HG03558 (cell line): ENCODE measurements at regions not wholly inside any gene's neighbourhood (a gene's known extent, or its start where the extent isn't known, plus 50 kb on each side); places are given as distances from the start of the nearest gene placed in this dataset.
"Not testable (repeated sequence)": the region's sequence is repeated elsewhere in the genome, so short reads cannot be mapped to it uniquely, and the experiment has no call there.

Source experiments
- ATAC-seq: cut with Tn5 transposase; IDR thresholded peaks from one replicate; pipeline ENCODE4 v1.9.1; 2021; ENCODE audit warnings: moderate number of reproducible peaks; ENCODE audit not compliant: unreplicated experiment; ENCODE audit errors: extremely low read depth

GRCh38 chr5:92863666-92864065, 717.4 kb downstream of the NR2F1-AS1 start:
- no peak for ATAC-seq

DNA sequence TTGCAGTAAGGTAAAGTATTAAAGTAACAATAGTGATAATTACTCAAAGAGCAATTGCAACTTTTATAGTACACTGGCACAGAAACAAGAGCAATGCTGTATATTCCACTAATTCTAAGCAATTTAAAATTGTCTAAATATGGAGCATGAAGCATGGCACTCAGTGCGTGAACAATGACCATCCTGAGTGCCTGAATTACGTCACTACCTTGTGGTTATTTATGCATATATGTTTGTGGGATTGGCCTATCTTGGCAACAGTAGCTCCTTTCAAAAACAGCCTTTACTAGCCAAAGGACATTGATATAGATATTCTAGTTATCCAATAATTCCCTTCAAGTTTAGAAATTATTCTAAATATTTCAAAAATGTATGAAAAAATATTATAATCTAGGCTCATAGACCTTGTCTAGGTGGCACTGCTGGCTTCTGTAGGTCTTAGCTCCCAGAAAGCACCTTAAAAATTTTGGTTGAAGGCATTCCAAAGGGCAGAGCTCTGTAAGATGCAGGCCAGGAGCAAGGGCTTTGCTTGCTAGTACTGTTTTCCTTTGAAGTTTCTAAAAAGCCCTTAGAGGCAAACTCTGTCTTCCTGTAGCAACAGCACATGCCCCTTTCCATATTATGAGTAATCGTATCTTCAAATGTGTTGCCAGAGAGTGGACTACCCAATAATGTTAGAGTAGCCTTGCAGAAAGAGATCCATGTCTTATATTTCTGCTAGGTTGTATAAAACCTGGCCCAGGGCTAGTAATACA, 719.3 kb downstream of the NR2F1-AS1 start:
- no peak for ATAC-seq

DNA sequence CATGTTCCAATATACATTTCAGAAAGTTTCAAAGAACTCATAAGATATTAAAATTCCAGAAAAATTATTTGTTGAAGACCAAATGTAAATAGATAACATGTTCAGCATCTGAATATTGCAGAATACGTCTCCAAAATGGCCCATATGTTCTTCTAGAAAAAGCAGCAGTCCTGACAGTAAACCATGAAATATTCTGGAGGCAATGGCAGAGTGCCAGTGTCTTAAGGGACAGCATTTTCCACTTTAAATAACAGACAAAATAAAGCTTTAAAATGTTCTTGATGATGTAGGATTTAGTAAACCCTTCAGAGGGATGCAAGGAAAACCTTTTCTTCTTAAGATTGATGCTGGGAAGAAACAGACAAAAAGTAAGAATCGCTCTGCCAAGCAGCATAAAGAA, 721.0 kb downstream of the NR2F1-AS1 start:
- no peak for ATAC-seq

GRCh38 chr5:92852219-92852618, 728.8 kb downstream of the NR2F1-AS1 start:
- no peak for ATAC-seq

DNA sequence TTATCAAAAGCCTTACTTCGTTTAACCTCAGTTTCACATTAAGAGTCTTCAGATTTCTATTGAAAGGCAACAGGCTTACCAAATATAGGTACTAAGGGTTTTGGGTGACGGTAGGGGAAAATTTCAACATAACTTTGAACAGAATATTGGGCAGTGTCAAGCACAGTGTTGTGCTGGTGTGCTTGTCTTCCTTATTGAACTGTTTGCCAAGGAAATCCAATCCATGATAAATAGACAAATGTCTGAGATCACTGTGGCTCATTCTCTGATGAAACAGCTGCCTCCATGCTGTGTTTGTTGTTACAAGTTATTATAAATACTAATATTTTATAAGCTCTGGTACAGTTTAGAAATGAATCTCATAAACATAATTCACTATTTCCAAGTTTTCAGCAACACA, 730.1 kb downstream of the NR2F1-AS1 start:
- ATAC-seq = no peak

- no peak for ATAC-seq
Observed at GRCh38 chr5:92849756-92850155, 731.3 kb downstream of the NR2F1-AS1 start.

DNA sequence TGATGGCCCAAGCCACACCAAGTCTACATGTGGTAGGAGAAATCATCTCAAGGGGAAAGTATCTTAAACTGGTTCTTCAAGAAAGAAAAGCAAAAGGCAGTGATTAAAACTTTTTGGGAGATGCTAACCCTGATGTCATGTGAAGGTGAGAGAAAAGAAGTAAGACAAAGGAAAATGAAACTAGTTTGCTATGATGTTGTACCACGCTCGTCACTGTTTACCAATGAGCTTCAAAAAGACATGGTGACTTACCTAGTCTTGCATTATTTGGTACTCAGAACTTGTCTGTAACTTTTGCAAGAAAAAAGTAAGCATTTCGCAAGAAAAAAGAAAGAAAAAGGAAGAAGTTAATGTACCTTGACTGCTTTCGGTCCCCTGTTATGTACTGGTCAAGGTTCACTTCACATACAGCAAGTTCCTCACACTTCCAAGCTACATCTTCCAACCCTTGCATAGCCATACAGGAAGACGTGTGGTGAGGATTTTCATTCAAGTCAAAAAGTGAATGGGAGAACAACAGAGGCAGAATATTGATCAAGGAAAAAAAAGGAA, 739.3 kb downstream of the NR2F1-AS1 start:
- no peak for ATAC-seq

- no peak for ATAC-seq
Observed at GRCh38 chr5:92838253-92838652, 742.8 kb downstream of the NR2F1-AS1 start.

- ATAC-seq = no peak
Observed at GRCh38 chr5:92836855-92837755, 743.9 kb downstream of the NR2F1-AS1 start.

DNA sequence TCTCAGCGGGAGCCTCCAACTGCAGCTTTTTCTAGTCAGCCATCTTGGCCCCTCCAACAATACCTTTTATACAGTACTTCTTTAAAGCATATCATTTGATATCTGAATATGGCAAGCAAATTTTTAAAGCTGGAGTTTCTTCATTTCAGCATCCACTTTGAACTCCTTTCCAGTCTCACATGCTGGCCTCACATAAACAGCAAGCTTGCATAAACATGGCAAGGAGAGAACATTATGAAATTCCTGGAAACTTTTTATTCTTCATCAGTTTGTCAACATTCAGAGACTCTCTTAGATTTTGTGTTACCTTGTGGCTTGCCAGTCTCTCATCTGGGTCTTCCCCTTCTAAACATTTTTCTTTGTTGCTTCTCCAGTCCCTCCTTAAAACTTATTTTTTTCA, 745.3 kb downstream of the NR2F1-AS1 start:
- no peak for ATAC-seq

GRCh38 chr5:92823551-92823950, 757.5 kb downstream of the NR2F1-AS1 start:
- not testable (repeated sequence) for ATAC-seq

GRCh38 chr5:92822183-92822582, 758.8 kb downstream of the NR2F1-AS1 start:
- no peak for ATAC-seq

- no peak for ATAC-seq
Observed at GRCh38 chr5:92809855-92810465, 771.1 kb downstream of the NR2F1-AS1 start.

DNA sequence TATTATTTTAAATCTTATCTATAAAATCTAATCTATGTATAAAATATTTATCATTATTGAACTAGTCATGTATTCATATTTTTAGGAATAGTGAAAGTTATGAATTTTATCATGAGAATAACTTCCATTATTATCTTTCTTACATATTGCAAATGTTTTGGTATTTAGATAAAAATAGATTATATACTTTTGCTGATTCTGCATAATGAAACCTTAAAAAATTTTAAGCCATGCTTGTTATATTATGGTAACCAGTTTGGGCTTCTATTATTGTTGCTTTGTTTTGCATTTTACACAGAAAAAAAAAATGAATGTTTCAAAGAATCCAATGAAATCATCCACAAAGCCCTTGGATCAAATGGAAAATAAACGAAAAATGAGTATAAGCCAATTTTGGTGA, 772.5 kb downstream of the NR2F1-AS1 start:
- ATAC-seq = no peak

GRCh38 chr5:92807085-92807484, 773.9 kb downstream of the NR2F1-AS1 start:
- ATAC-seq = no peak

- ATAC-seq = no peak
Observed at GRCh38 chr5:92805446-92805845, 775.6 kb downstream of the NR2F1-AS1 start.

DNA sequence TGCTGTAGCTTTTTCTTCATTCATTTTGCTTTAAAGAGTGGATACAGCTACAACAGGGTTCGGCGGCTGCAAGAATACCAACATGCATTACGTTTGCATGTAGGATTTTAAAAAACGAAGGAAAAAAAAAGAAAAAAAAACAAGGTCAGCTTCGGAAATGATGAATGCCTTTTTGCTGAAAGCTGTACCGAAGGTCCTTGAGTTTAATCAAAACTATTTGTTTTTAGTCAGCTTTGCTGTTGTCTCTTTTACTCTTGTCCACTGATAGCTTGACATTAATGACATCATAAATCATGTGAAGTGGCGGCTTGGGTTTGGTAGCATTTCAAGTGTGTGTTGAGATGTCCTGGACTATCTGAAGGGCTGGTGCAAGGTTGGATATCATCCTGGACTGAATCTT, 779.1 kb downstream of the NR2F1-AS1 start:
- ATAC-seq = no peak

GRCh38 chr5:92800365-92800764, 780.7 kb downstream of the NR2F1-AS1 start:
- no peak for ATAC-seq

DNA sequence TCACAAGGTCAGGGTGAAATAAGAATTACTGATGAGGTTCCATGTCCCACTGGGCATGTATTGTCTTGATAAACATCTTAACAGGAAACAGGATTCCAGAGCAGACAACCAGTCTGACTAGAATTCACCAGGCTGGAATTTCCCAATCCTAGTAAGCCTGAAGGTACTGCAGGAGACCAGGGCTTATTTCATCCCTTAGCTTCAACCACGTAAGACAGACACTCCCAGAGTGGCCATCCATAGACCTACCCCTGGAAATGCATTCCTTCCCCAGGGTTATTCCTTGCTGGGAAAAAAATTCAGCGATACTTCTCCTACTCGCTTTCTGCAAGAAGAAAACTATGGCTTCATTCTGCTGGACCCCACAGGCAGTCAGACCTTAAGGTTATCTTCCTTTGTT, 785.4 kb downstream of the NR2F1-AS1 start:
- ATAC-seq = no peak

- ATAC-seq = no peak
Observed at GRCh38 chr5:92780057-92780456, 801.0 kb downstream of the NR2F1-AS1 start.

GRCh38 chr5:92779536-92779935, 801.5 kb downstream of the NR2F1-AS1 start:
- ATAC-seq = no peak
